HCT116 (cell line): ENCODE measurements at regions not wholly inside any gene's neighbourhood (a gene's known extent, or its start where the extent isn't known, plus 50 kb on each side); places are given as distances from the start of the nearest gene placed in this dataset.

ENCODE experiments used
- ATAC-seq: fragments of 200-7000 bp; cut with Tn5 transposase; 2 replicates; pipeline ENCODE4 v1.9.1; 2020; ENCODE audit warnings: mild to moderate bottlenecking, moderate library complexity
- BruUV-seq: library from RNA; stranded (reverse); fragments of 400-500 nt; replicated peaks from 2 replicates; lab custom pipeline; 2021; lab: Mats Ljungman, UMichigan
- CTCF ChIA-PET: fragments of 300-600 bp; sonication (Branson Sonifier 250); formaldehyde crosslinking; loops from one replicate; lab custom pipeline; 2021; ENCODE audit warnings: antibody characterized with exemption; lab: Charles Lee
- POLR2A ChIA-PET: fragments of 300-600, 350-600 bp; sonication (Branson Sonifier 250); formaldehyde crosslinking; loops from one replicate; lab custom pipeline; 2021; ENCODE audit warnings: antibody characterized with exemption; lab: Charles Lee
- RAD21 ChIA-PET, 2 experiments: fragments of 300-600 bp; sonication (Branson Sonifier 250); formaldehyde crosslinking; loops; one replicate each; lab custom pipeline; 2023; ENCODE audit warnings: low total read pairs in 2 of 2; ENCODE audit not compliant: uncharacterized antibody in 2 of 2, unreplicated experiment in 2 of 2, low non-redundant PET in 1 of 2; lab: Charles Lee
- DNase-seq: peaks from one replicate; pipeline ENCODE4 v3.0.0-alpha.2; 2010; ENCODE audit warnings: low read depth, low spot score
- H2AFZ ChIP-seq: fragments of 200-600 bp; shearing (Covaris generic), sonication (generic); 2 replicates; pipeline ENCODE4 v1.6.1; 2017; ENCODE audit warnings: low read depth, mixed run types, mixed read lengths, antibody characterized with exemption, low read length; ENCODE audit not compliant: poor library complexity, severe bottlenecking
- H3K27ac ChIP-seq: 2 replicates; pipeline ENCODE4 v1.5.1; 2012; ENCODE audit warnings: low read depth, low read length
- H3K27me3 ChIP-seq: fragments of 200-600 bp; sonication (generic); 2 replicates; pipeline ENCODE4 v1.6.1; 2016; ENCODE audit warnings: mixed run types, low read length, mixed read lengths; ENCODE audit not compliant: insufficient read depth
- H3K36me3 ChIP-seq, 2 experiments: fragments of 200-500 bp in 1 of 2; fragments of 200-600 bp in 1 of 2; sonication (Bioruptor generic) in 1 of 2; sonication (generic) in 1 of 2; 2 replicates each; pipeline versions ENCODE4 v1.5.1 to v1.6.1; 2014 to 2016; ENCODE audit warnings: low read length in 2 of 2, inconsistent platforms in 1 of 2, mixed read lengths in 1 of 2, mixed run types in 1 of 2; ENCODE audit not compliant: insufficient read depth in 2 of 2, control insufficient read depth in 1 of 2
- H3K4me1 ChIP-seq, 2 experiments: fragments of 200-600 bp in 1 of 2; sonication (generic) in 1 of 2; 2 replicates each; pipeline versions ENCODE4 v1.5.1 to v1.6.1; 2012 to 2017; ENCODE audit warnings: low read length in 2 of 2, inconsistent platforms in 1 of 2, mild to moderate bottlenecking in 1 of 2, mixed read lengths in 1 of 2, mixed run types in 1 of 2, moderate library complexity in 1 of 2; ENCODE audit not compliant: insufficient read depth in 2 of 2, control insufficient read depth in 1 of 2
- H3K4me2 ChIP-seq: fragments of 200-600 bp; sonication (generic); 2 replicates; pipeline ENCODE4 v1.6.1; 2017; ENCODE audit warnings: mixed run types, low read length, mixed read lengths
- H3K4me3 ChIP-seq, 2 experiments: fragments of 200-600 bp in 1 of 2; sonication (generic) in 1 of 2; replicated peaks in 1 of 2; 2 replicates each; pipeline ENCODE4 v1.5.1; 2011 to 2016; ENCODE audit warnings: low read length in 2 of 2, control low read depth in 1 of 2, low read depth in 1 of 2, mild to moderate bottlenecking in 1 of 2, mixed read lengths in 1 of 2, mixed run types in 1 of 2
- H3K79me2 ChIP-seq: fragments of 200-600 bp; sonication (generic); 2 replicates; pipeline ENCODE4 v1.6.1; 2017; ENCODE audit warnings: mild to moderate bottlenecking, mixed run types, low read length, moderate library complexity, mixed read lengths; ENCODE audit not compliant: insufficient read depth
- H3K9ac ChIP-seq: fragments of 200-600 bp; sonication (generic); 2 replicates; pipeline ENCODE4 v1.6.1; 2016; ENCODE audit warnings: low read length, mixed read lengths
- H3K9me2 ChIP-seq: fragments of 200-600 bp; sonication (generic), shearing (Covaris generic); 2 replicates; pipeline ENCODE4 v1.6.1; 2017; ENCODE audit warnings: mixed run types, mild to moderate bottlenecking, moderate library complexity; ENCODE audit not compliant: insufficient read depth
- H3K9me3 ChIP-seq, 2 experiments: fragments of 200-500 bp in 1 of 2; fragments of 200-600 bp in 1 of 2; sonication (Bioruptor generic) in 1 of 2; sonication (generic) in 1 of 2; 2 replicates each; pipeline ENCODE4 v1.6.1; 2014 to 2017; ENCODE audit warnings: low read length in 2 of 2, mixed read lengths in 2 of 2, inconsistent platforms in 1 of 2, low read depth in 1 of 2, mild to moderate bottlenecking in 1 of 2, mixed run types in 1 of 2, moderate library complexity in 1 of 2; ENCODE audit not compliant: control insufficient read depth in 1 of 2, insufficient read depth in 1 of 2
- H4K20me1 ChIP-seq: fragments of 200-600 bp; sonication (generic), shearing (Covaris generic); 2 replicates; pipeline ENCODE4 v1.6.1; 2017; ENCODE audit warnings: mixed run types, mild to moderate bottlenecking, moderate library complexity; ENCODE audit not compliant: insufficient read depth
- ATF3 ChIP-seq: IDR thresholded peaks from 2 replicates; pipeline ENCODE4 v1.6.1; 2012
- CBX3 ChIP-seq: IDR thresholded peaks from 2 replicates; pipeline ENCODE4 v1.6.1; 2012; ENCODE audit warnings: low read depth
- CEBPB ChIP-seq: IDR thresholded peaks from 2 replicates; pipeline ENCODE4 v1.6.1; 2012; ENCODE audit warnings: low read depth
- EGR1 ChIP-seq: IDR thresholded peaks from 2 replicates; pipeline ENCODE4 v1.6.1; 2012; ENCODE audit warnings: low read depth
- EZH2phosphoT487 ChIP-seq: fragments of 200-600 bp; IDR thresholded peaks from 2 replicates; pipeline ENCODE4 v1.6.1; 2018; ENCODE audit warnings: antibody characterized with exemption, borderline replicate concordance
- FOSL1 ChIP-seq: IDR thresholded peaks from 2 replicates; pipeline ENCODE4 v1.6.1; 2012; ENCODE audit warnings: low read depth
- POLR2A ChIP-seq: IDR thresholded peaks from 2 replicates; pipeline ENCODE4 v1.7.0; 2011; ENCODE audit warnings: borderline replicate concordance; ENCODE audit not compliant: insufficient read depth, insufficient read length; ENCODE audit errors: extremely low read depth
- REST ChIP-seq: IDR thresholded peaks from 2 replicates; pipeline ENCODE4 v1.6.1; 2012; ENCODE audit warnings: low read depth
- SIN3A ChIP-seq: IDR thresholded peaks from 2 replicates; pipeline ENCODE4 v1.6.1; 2012; ENCODE audit warnings: low read depth
- SP1 ChIP-seq: IDR thresholded peaks from 2 replicates; pipeline ENCODE4 v1.6.1; 2012; ENCODE audit warnings: low read depth
- ZFX ChIP-seq: fragments of 450-650 bp; IDR thresholded peaks from 2 replicates; pipeline ENCODE4 v1.6.1; 2017
- ZNF274 ChIP-seq: fragments of 200-500 bp; sonication (Bioruptor generic); IDR thresholded peaks from 2 replicates; pipeline ENCODE4 v1.6.1; 2014; ENCODE audit warnings: mild to moderate bottlenecking, low read depth, low read length, inconsistent platforms
- intact Hi-C: fragments of 100-400 bp; cut with micrococcal nuclease; formaldehyde crosslinking; loops from 2 replicates; pipeline ENCODE4 v1.10.0; 2022

- Histone ChIP-seq H3K4me1 (peaks cover 0 to 7% of the 10 kb centered on the region in 2 experiments; a peak in 2 of 4 replicates), H3K36me3 (no peaks in the 10 kb centered on the region), H3K27me3 (no peaks in the 10 kb centered on the region), H3K9me2 (no peaks in the 10 kb centered on the region), H3K79me2 (no peaks in the 10 kb centered on the region), H3K4me2 (no peak overlapping the region), H3K4me3 (no peak overlapping the region), H3K27ac (no peak overlapping the region), H4K20me1 (no peaks in the 10 kb centered on the region), H3K9me3 (no peaks in the 10 kb centered on the region), H2AFZ (no peak overlapping the region), H3K9ac (no peak overlapping the region)
- DNase-seq, result no peak
- ATAC-seq, result no peak
- POLR2A ChIA-PET, result no interaction called here
- no TSS peak for BruUV-seq
- TF ChIP-seq POLR2A (no peak), EZH2phosphoT487 (no peak), SIN3A (no peak), CEBPB (no peak), ATF3 (no peak), FOSL1 (no peak), ZFX (no peak), REST (no peak), SP1 (no peak), CBX3 (no peak), EGR1 (no peak), ZNF274 (no peak)
- intact Hi-C loops, result no loop called here
- RAD21 ChIA-PET, result no interaction called here
- CTCF ChIA-PET, result no interaction called here
Observed at GRCh38 chr4:100118181-100118580, 72.1 kb downstream of the DDIT4L start.
